Cerebellar cortex (tissue), 1 donor: ENCODE measurements at regions not wholly inside any gene's neighbourhood (a gene's known extent, or its start where the extent isn't known, plus 50 kb on each side); places are given as distances from the start of the nearest gene placed in this dataset.

Source experiments
- DNase-seq: peaks from one replicate; pipeline ENCODE4 v3.0.0-alpha.2; 2015; ENCODE audit warnings: low spot score

- no peak for DNase-seq
These were observed 123.7 kb downstream of the AQP4 start for GRCh38 chr18:26741758-26742157.

GRCh38 chr18:26741048-26741447 lies 124.5 kb downstream of the AQP4 start:
- no peak for DNase-seq

- no peak for DNase-seq
These were observed 125.1 kb downstream of the AQP4 start for GRCh38 chr18:26740396-26740795.

GRCh38 chr18:26738706-26739105 lies 126.8 kb downstream of the AQP4 start:
- no peak for DNase-seq

GRCh38 chr18:26736301-26736700 lies 129.2 kb downstream of the AQP4 start:
- DNase-seq = no peak

GRCh38 chr18:26734760-26735159 lies 130.7 kb downstream of the AQP4 start:
- DNase-seq = no peak

- no peak for DNase-seq
These were observed 136.1 kb downstream of the AQP4 start for GRCh38 chr18:26729449-26729848.

- no peak for DNase-seq
These were observed 136.5 kb downstream of the AQP4 start for GRCh38 chr18:26729008-26729407.

- DNase-seq = no peak
These were observed 141.5 kb downstream of the AQP4 start for GRCh38 chr18:26723981-26724380.

- DNase-seq = no peak
These were observed 143.0 kb downstream of the AQP4 start for GRCh38 chr18:26722565-26722931.

GRCh38 chr18:26721854-26722564 lies 143.5 kb downstream of the AQP4 start:
- DNase-seq = no peak

- DNase-seq = no peak
These were observed 145.6 kb downstream of the AQP4 start for GRCh38 chr18:26719896-26720295.

- no peak for DNase-seq
These were observed 148.3 kb downstream of the AQP4 start for GRCh38 chr18:26717123-26717719.

- no peak for DNase-seq
These were observed 150.8 kb downstream of the AQP4 start for GRCh38 chr18:26714739-26715138.

- no peak for DNase-seq
These were observed 153.8 kb downstream of the AQP4 start for GRCh38 chr18:26711756-26712155.

- DNase-seq = no peak
These were observed 154.9 kb downstream of the AQP4 start for GRCh38 chr18:26710470-26711096.

- no peak for DNase-seq
These were observed 155.6 kb downstream of the AQP4 start for GRCh38 chr18:26709897-26710296.

GRCh38 chr18:26708806-26709716 lies 156.4 kb downstream of the AQP4 start:
- no peak for DNase-seq

GRCh38 chr18:26706911-26707351 lies 158.6 kb downstream of the AQP4 start:
- no peak for DNase-seq

GRCh38 chr18:26705757-26706156 lies 157.4 kb upstream of the KCTD1 start:
- no peak for DNase-seq

GRCh38 chr18:26703170-26703930 lies 155.0 kb upstream of the KCTD1 start:
- DNase-seq = no peak

GRCh38 chr18:26702086-26702485 lies 153.7 kb upstream of the KCTD1 start:
- no peak for DNase-seq
